ENCODE measurements at regions not wholly inside any gene's neighbourhood (a gene's known extent, or its start where the extent isn't known, plus 50 kb on each side); places are given as distances from the start of the nearest gene placed in this dataset.

- no peak for TF ChIP-seq CTCF (IDR thresholded peaks at IDR 0.05; ENCODE audit: low read depth, low read length, missing input control)
- no peak for TF ChIP-seq REST (IDR thresholded peaks at IDR 0.05)
- no peak for TF ChIP-seq TAF1 (conservative IDR thresholded peaks at IDR 0.05)
- no peak for TF ChIP-seq RAD21 (IDR thresholded peaks at IDR 0.05)
- TF ChIP-seq ATF3 (IDR thresholded peaks at IDR 0.05), result no peak
- no peak for TF ChIP-seq MAX (IDR thresholded peaks at IDR 0.05)
- TF ChIP-seq YY1 (IDR thresholded peaks at IDR 0.05), result no peak
- no peak for TF ChIP-seq JUND (IDR thresholded peaks at IDR 0.05)
- no peak for TF ChIP-seq EGR1 (IDR thresholded peaks at IDR 0.05; ENCODE audit: low read depth in 2 of 2)
- no peak for TF ChIP-seq SP1 (IDR thresholded peaks at IDR 0.05)
- TF ChIP-seq ZBTB33 (IDR thresholded peaks at IDR 0.05), result no peak
- no peak for TF ChIP-seq FOXA1 (IDR thresholded peaks at IDR 0.05)
- TF ChIP-seq GABPA (IDR thresholded peaks at IDR 0.05 in 1 of 2, conservative IDR thresholded peaks at IDR 0.05 in 1 of 2), result no peak
- no peak for TF ChIP-seq FOXA2 (IDR thresholded peaks at IDR 0.05)
Observed at GRCh38 chr7:68699090-68699711, 899.1 kb upstream of the AUTS2 start.
